BE2C (cell line): ENCODE measurements at regions not wholly inside any gene's neighbourhood (a gene's known extent, or its start where the extent isn't known, plus 50 kb on each side); places are given as distances from the start of the nearest gene placed in this dataset.

Experiments used
- DNase-seq: peaks from one replicate; pipeline ENCODE4 v3.0.0-alpha.2; 2020
- H3K27me3 ChIP-seq: fragments of 250-450 bp; sonication (Bioruptor Pico); 2 replicates; pipeline ENCODE4 v1.5.1; 2020; ENCODE audit warnings: mild to moderate bottlenecking
- H3K36me3 ChIP-seq: fragments of 250-450 bp; sonication (Bioruptor Pico); 2 replicates; pipeline ENCODE4 v1.5.1; 2020; ENCODE audit warnings: mild to moderate bottlenecking
- H3K4me1 ChIP-seq: fragments of 250-450 bp; sonication (Bioruptor Pico); 2 replicates; pipeline ENCODE4 v1.5.1; 2020
- H3K4me3 ChIP-seq: 2 replicates; pipeline ENCODE4 v1.5.1; 2011; ENCODE audit warnings: low read depth, low read length
- H3K9me3 ChIP-seq: fragments of 250-450 bp; sonication (Bioruptor Pico); 2 replicates; pipeline ENCODE4 v1.5.1; 2020
- CTCF ChIP-seq: IDR thresholded peaks from 2 replicates; pipeline ENCODE4 v1.5.1; 2012; ENCODE audit warnings: mild to moderate bottlenecking, low read depth, low read length

- no peaks in the 10 kb centered on the region for H3K27me3 ChIP-seq
- TF ChIP-seq CTCF: no peak
- no peak for DNase-seq
Measured at GRCh38 chr2:164427111-164427510, 194.2 kb downstream of the GRB14 start.

DNA sequence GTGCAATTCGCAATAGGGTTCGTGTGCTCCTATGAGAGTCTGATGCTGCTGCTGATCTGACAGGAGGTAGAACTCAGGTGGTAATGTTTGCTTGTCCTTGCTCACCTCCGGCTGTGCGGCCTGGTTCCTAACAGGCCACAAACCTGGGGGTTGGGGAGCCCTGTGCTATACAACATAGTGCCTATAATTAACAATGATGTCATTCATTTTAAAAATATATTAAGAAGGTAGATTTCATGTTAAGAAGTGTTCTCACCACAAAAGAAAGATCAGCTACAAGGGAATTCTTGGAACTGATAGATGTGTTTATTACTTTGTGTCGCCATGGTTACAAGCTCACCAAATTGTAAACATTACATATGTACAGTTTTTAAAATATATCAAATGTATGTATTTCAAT, 200.5 kb downstream of the GRB14 start:
- H3K36me3 ChIP-seq: no peaks in the 10 kb centered on the region
- DNase-seq: no peak
- no peak overlapping the region for H3K4me3 ChIP-seq
- TF ChIP-seq CTCF: no peak
- no peaks in the 10 kb centered on the region for H3K27me3 ChIP-seq
- H3K9me3 ChIP-seq: no peaks in the 10 kb centered on the region
- no peaks in the 10 kb centered on the region for H3K4me1 ChIP-seq

More at GRCh38 chr2:164427111-164427510, 194.2 kb downstream of the GRB14 start:
- H3K4me1 ChIP-seq: no peaks in the 10 kb centered on the region
- H3K4me3 ChIP-seq: no peak overlapping the region
- H3K9me3 ChIP-seq: no peaks in the 10 kb centered on the region
- no peaks in the 10 kb centered on the region for H3K36me3 ChIP-seq

- DNase-seq: no peak
- H3K9me3 ChIP-seq: no peaks in the 10 kb centered on the region
- H3K36me3 ChIP-seq: no peaks in the 10 kb centered on the region
- H3K27me3 ChIP-seq: no peaks in the 10 kb centered on the region
- TF ChIP-seq CTCF: no peak
- no peaks in the 10 kb centered on the region for H3K4me1 ChIP-seq
- H3K4me3 ChIP-seq: no peak overlapping the region
Measured at GRCh38 chr2:164412831-164413230, 208.5 kb downstream of the GRB14 start.

DNA sequence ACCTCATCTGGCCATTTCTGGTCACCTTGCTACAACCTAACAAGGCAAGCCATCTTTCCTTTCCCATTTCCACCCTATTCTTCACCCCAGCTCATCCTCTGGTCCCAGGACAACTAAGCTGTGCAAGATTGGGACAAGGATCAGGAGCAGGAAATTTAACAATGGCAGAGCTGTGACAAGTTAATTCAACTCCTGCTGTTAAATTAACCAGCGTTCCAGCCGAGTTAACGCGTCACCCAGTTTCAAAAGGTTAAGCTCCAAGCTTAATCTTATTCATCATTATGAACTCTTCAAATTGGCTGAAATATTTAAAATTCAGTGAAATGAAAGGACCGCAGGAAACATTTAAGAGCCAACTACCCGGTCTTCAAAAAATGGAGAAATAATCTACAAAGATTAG, 231.9 kb downstream of the GRB14 start:
- H3K36me3 ChIP-seq: no peaks in the 10 kb centered on the region

DNA sequence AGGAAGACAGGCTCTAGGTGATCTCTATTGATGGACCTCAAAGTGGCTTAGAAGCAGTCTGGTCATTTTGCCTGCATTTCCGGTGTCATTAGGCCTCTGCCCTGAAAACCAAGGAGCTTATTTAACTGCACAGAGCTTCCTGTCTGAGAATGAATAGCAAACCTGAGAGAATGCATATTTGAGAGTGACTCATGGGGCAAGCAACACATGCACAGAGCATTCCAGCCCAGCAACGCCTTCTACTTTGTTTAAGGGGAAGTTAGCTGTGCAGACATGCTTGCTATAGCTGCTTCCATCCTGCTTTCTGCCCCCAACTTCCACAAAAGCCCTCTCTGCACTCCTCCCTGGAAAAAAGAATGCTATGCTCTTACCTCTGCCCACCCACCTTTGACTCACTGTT, 232.8 kb downstream of the GRB14 start:
- H3K27me3 ChIP-seq: no peaks in the 10 kb centered on the region
- DNase-seq: no peak
- H3K4me3 ChIP-seq: no peak overlapping the region

More for the DNA sequence above, 231.9 kb downstream of the GRB14 start:
- no peak for TF ChIP-seq CTCF
- Histone ChIP-seq H3K9me3 (no peaks in the 10 kb centered on the region), H3K4me3 (no peak overlapping the region), H3K4me1 (no peaks in the 10 kb centered on the region), H3K27me3 (no peaks in the 10 kb centered on the region)
- DNase-seq: no peak

GRCh38 chr2:164386231-164386630, 235.1 kb downstream of the GRB14 start:
- DNase-seq: no peak
- H3K4me3 ChIP-seq: no peak overlapping the region
- no peaks in the 10 kb centered on the region for H3K27me3 ChIP-seq
- TF ChIP-seq CTCF: no peak
- no peaks in the 10 kb centered on the region for H3K4me1 ChIP-seq
- no peaks in the 10 kb centered on the region for H3K36me3 ChIP-seq
- no peaks in the 10 kb centered on the region for H3K9me3 ChIP-seq

More for the DNA sequence above, 232.8 kb downstream of the GRB14 start:
- Histone ChIP-seq H3K9me3 (no peaks in the 10 kb centered on the region), H3K36me3 (no peaks in the 10 kb centered on the region), H3K4me1 (no peaks in the 10 kb centered on the region)
- no peak for TF ChIP-seq CTCF
